ENCODE measurements at regions not wholly inside any gene's neighbourhood (a gene's known extent, or its start where the extent isn't known, plus 50 kb on each side); places are given as distances from the start of the nearest gene placed in this dataset.
A peak's percentile ranks its signal among the peaks of the same experiment; 100 is the strongest.
"Not testable (repeated sequence)": the region's sequence is repeated elsewhere in the genome, so short reads cannot be mapped to it uniquely, and the experiment has no call there.

- DNase-seq (ENCODE audit: low spot score in 2 of 2) = no peak
- Histone ChIP-seq H3K4me1 (peaks cover 0 to 19% of the 10 kb centered on the region in 2 donors), H3K36me3 (no peaks in the 10 kb centered on the region), H3K27me3 (no peaks in the 10 kb centered on the region), H3K9me3 (no peaks in the 10 kb centered on the region), H3K27ac (peak overlapping the region in 1 of 2 donors; percentile 56), H3K4me3 (no peak overlapping the region)
- intact Hi-C loops (cut with DNase I) = no loop called here
- TF ChIP-seq, protein P1, sequence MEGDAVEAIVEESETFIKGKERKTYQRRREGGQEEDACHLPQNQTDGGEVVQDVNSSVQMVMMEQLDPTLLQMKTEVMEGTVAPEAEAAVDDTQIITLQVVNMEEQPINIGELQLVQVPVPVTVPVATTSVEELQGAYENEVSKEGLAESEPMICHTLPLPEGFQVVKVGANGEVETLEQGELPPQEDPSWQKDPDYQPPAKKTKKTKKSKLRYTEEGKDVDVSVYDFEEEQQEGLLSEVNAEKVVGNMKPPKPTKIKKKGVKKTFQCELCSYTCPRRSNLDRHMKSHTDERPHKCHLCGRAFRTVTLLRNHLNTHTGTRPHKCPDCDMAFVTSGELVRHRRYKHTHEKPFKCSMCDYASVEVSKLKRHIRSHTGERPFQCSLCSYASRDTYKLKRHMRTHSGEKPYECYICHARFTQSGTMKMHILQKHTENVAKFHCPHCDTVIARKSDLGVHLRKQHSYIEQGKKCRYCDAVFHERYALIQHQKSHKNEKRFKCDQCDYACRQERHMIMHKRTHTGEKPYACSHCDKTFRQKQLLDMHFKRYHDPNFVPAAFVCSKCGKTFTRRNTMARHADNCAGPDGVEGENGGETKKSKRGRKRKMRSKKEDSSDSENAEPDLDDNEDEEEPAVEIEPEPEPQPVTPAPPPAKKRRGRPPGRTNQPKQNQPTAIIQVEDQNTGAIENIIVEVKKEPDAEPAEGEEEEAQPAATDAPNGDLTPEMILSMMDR (IDR thresholded peaks at IDR 0.05) = no peak
Observed at GRCh38 chr12:124673801-124674617, 106.6 kb upstream of the NCOR2 start.

- H3K4me3 ChIP-seq; H3K27ac ChIP-seq; H3K36me3 ChIP-seq; intact Hi-C loops (cut with DNase I); DNase-seq (ENCODE audit: low spot score in 2 of 2); H3K27me3 ChIP-seq: not testable (repeated sequence)
- Histone ChIP-seq H3K9me3 (peaks cover 0 to 11% of the 10 kb centered on the region in 2 donors), H3K4me1 (peaks cover 0 to 16% of the 10 kb centered on the region in 2 donors)
Observed at GRCh38 chr12:124669271-124669721, 101.9 kb upstream of the NCOR2 start.

- Histone ChIP-seq H3K4me3 (no peak overlapping the region), H3K36me3 (no peaks in the 10 kb centered on the region), H3K4me1 (peaks cover 0 to 16% of the 10 kb centered on the region in 2 donors), H3K9me3 (peaks cover 0 to 11% of the 10 kb centered on the region in 2 donors), H3K27me3 (no peaks in the 10 kb centered on the region), H3K27ac (no peak overlapping the region)
- TF ChIP-seq, protein P1 (IDR thresholded peaks at IDR 0.05) = no peak
- DNase-seq (ENCODE audit: low spot score in 2 of 2) = no peak
- intact Hi-C loops (cut with DNase I) = no loop called here
Observed at GRCh38 chr12:124668602-124669001, 101.2 kb upstream of the NCOR2 start.

DNA sequence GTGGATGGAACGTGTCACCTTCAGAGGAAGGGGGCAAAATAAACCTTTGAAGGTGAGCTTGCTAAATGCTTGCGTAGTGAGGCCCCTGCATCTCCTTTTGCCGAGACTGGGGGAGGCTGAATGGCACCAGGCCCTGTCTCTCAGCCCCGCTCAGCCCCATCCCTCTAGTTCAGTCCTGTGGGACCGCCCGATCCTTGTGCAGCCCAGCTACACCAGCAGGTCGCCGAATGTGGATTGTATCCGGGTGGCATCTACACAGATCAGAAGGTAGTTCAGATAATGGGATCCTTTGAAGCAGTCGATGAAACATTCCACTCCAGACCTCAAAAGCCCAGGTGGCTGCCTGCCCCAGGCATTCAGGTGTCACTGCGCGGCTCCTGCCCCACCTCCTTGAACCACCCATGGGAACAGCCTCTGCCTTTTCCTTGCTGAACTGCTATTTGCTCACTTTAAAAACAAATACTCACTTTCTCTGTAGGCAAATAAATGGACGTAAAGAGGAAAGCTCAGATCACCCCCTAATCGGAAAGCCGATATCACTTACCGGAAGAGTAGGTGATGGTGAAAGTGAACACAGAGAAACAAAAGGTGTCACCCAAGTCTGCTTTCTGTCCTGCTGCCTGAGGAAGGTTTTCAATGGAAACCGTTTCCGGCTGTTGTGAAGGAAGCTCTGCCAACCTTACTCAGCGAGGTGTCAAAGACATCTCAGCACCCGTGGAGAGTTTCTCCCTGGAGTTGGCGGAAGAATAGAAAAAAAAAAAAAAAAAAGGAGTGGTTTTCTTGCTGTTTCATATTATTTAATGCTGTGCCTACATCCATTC lies 100.3 kb upstream of the NCOR2 start:
- no peak overlapping the region for H3K27ac ChIP-seq
- no peak for DNase-seq (ENCODE audit: low spot score in 2 of 2)

GRCh38 chr12:124666722-124667259 lies 99.4 kb upstream of the NCOR2 start:
- DNase-seq (ENCODE audit: low spot score in 2 of 2) = no peak
- H3K9me3 ChIP-seq = peaks cover 0 to 11% of the 10 kb centered on the region in 2 donors
- peaks cover 0 to 16% of the 10 kb centered on the region in 2 donors for H3K4me1 ChIP-seq
- TF ChIP-seq, protein P1 (IDR thresholded peaks at IDR 0.05) = no peak
- intact Hi-C loops (cut with DNase I) = no loop called here
- no peak overlapping the region for H3K4me3 ChIP-seq
- no peak overlapping the region for H3K27ac ChIP-seq
- H3K36me3 ChIP-seq = no peaks in the 10 kb centered on the region
- no peaks in the 10 kb centered on the region for H3K27me3 ChIP-seq

More for the DNA sequence above, 100.3 kb upstream of the NCOR2 start:
- TF ChIP-seq, protein P1 (IDR thresholded peaks at IDR 0.05) = no peak
- H3K27me3 ChIP-seq = no peaks in the 10 kb centered on the region
- no peak overlapping the region for H3K4me3 ChIP-seq
- intact Hi-C loops (cut with DNase I) = no loop called here
- H3K9me3 ChIP-seq = peaks cover 0 to 11% of the 10 kb centered on the region in 2 donors
- H3K36me3 ChIP-seq = no peaks in the 10 kb centered on the region
- peaks cover 0 to 16% of the 10 kb centered on the region in 2 donors for H3K4me1 ChIP-seq
